IMR-90 (cell line): ENCODE measurements at regions not wholly inside any gene's neighbourhood (a gene's known extent, or its start where the extent isn't known, plus 50 kb on each side); places are given as distances from the start of the nearest gene placed in this dataset.

Experiments used
- CTCF ChIP-seq: conservative IDR thresholded peaks from 2 replicates; pipeline ENCODE4 v1.5.1; 2012; ENCODE audit warnings: mild to moderate bottlenecking, low read depth, low read length, improper control_type of control experiment
- POLR2A ChIP-seq: IDR thresholded peaks from 2 replicates; pipeline ENCODE4 v1.6.1; 2012; ENCODE audit warnings: mild to moderate bottlenecking, low read depth, low read length
- RAD21 ChIP-seq: IDR thresholded peaks from 2 replicates; pipeline ENCODE4 v1.6.1; 2012; ENCODE audit warnings: low read length, improper control_type of control experiment

- TF ChIP-seq CTCF = no peak
- TF ChIP-seq RAD21 = no peak
- TF ChIP-seq POLR2A = no peak
Observed at GRCh38 chr1:229101011-229101871, 169.7 kb upstream of the RAB4A start.
